AG04449 (cell line): ENCODE measurements at regions not wholly inside any gene's neighbourhood (a gene's known extent, or its start where the extent isn't known, plus 50 kb on each side); places are given as distances from the start of the nearest gene placed in this dataset.
"Not testable (repeated sequence)": the region's sequence is repeated elsewhere in the genome, so short reads cannot be mapped to it uniquely, and the experiment has no call there.

ENCODE experiments used
- CTCF ChIA-PET: fragments of 350-600 bp; formaldehyde crosslinking; extraction: SDS; loops from one replicate; lab custom pipeline; 2021; ENCODE audit warnings: antibody characterized with exemption; lab: Yijun Ruan, JAX
- POLR2A ChIA-PET: fragments of 400-600, 350-600 bp; formaldehyde crosslinking; extraction: SDS; loops from one replicate; lab custom pipeline; 2020; ENCODE audit warnings: antibody characterized with exemption, inconsistent platforms; lab: Yijun Ruan, JAX
- DNase-seq: peaks from one replicate; pipeline ENCODE4 v3.0.0-alpha.2; 2010; ENCODE audit warnings: low read depth, low spot score
- H3K4me3 ChIP-seq: 2 replicates; pipeline ENCODE4 v1.5.1; 2011; ENCODE audit warnings: low read depth, mild to moderate bottlenecking, control low read depth, low read length
- TF ChIP-seq, protein P1 (sequence below): IDR thresholded peaks from one replicate; pipeline ENCODE4 v1.5.1; 2011; ENCODE audit warnings: mild to moderate bottlenecking, moderate library complexity, low read length, control low read depth, inconsistent platforms; ENCODE audit not compliant: insufficient read depth; ENCODE audit errors: missing control alignments

GRCh38 chr1:121519042-121519755 lies 334.4 kb downstream of the SRGAP2C start:
- CTCF ChIA-PET = no interaction called here
- TF ChIP-seq, protein P1, sequence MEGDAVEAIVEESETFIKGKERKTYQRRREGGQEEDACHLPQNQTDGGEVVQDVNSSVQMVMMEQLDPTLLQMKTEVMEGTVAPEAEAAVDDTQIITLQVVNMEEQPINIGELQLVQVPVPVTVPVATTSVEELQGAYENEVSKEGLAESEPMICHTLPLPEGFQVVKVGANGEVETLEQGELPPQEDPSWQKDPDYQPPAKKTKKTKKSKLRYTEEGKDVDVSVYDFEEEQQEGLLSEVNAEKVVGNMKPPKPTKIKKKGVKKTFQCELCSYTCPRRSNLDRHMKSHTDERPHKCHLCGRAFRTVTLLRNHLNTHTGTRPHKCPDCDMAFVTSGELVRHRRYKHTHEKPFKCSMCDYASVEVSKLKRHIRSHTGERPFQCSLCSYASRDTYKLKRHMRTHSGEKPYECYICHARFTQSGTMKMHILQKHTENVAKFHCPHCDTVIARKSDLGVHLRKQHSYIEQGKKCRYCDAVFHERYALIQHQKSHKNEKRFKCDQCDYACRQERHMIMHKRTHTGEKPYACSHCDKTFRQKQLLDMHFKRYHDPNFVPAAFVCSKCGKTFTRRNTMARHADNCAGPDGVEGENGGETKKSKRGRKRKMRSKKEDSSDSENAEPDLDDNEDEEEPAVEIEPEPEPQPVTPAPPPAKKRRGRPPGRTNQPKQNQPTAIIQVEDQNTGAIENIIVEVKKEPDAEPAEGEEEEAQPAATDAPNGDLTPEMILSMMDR = no peak
- peak overlapping the region; percentile 20 for H3K4me3 ChIP-seq
- POLR2A ChIA-PET = no interaction called here
- DNase-seq = no peak

DNA sequence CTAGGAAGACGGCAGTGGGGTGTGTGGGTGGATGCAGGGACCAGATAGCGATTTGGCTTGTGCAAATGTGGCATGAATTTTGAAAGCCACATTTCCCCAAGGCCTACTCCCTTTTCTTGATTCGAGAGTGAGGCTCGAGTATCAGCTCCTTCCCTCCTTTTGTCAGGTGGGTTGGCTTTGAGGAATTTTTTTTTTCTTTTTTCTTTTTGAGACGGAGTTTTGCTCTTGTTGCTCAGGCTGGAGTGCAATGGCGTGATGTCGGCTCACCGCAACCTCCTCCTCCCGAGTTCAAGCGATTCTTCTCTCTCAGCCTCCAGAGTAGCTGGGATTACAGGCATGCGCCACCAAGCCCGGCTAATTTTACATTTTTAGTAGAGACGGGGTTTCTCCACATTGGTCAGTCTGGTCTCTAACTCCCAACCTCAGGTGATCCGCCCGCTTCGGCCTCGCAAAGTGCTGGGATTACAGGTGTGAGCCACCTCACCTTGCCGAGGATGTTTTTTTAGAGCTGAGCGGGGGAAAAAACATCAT lies 335.0 kb downstream of the SRGAP2C start:
- DNase-seq, POLR2A ChIA-PET, CTCF ChIA-PET: not testable (repeated sequence)
- H3K4me3 ChIP-seq = peak overlapping the region; percentile 20; the same call in 1 of the 2 replicates

DNA sequence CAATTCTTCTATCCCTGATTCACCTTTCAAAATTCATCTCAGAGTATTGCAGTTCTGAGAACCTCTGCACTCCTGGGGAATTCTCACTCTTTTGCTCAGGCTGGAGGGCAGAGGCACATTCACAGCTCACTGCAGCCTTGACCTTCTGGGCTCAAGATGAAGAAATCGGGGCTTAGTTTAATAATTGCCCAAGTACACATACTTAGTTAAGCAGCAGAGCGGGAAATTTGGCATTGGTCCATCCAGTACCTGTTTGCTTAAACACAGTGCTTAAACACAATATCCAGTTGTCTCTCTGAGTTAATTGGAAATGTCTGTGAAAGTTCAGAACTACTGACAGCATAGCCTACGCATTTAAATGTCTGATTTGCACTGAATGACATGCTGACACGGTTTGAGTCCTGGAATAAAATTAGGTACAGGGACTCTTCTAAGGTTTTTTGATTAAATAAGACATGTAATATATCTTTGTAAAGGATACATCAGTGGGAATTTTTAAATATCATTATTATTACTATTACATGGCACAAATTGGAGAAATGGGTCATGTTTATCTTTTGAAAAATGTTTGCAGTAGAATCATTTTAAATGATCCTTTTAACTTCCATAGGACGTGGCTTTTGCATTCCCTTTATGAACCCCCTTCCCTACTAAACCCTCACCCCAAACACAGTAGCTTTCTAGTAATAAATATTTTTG lies 337.4 kb downstream of the SRGAP2C start:
- no peak overlapping the region for H3K4me3 ChIP-seq
- ChIA-PET CTCF (no interaction called here), POLR2A (no interaction called here)
- no peak for DNase-seq
- TF ChIP-seq, protein P1 = no peak

DNA sequence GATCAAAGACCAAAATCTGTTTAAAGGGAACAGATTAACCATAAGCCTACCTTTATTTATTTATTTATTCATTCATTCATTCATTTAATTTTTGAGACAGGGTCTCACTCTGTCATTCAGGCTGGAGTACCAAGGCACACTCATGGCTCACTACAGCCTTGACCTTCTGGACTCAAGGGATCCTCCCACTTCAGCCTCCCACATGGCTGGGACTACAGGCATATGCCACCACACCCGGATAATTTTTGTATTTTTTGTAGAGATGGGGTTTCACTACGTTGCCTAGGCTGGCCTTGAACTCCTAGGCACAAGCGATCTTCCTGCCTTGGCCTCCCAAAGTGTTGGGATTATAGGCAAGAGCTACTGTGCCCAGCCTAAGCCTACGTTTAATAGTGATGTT lies 338.3 kb downstream of the SRGAP2C start:
- H3K4me3 ChIP-seq, POLR2A ChIA-PET, DNase-seq, CTCF ChIA-PET: not testable (repeated sequence)

DNA sequence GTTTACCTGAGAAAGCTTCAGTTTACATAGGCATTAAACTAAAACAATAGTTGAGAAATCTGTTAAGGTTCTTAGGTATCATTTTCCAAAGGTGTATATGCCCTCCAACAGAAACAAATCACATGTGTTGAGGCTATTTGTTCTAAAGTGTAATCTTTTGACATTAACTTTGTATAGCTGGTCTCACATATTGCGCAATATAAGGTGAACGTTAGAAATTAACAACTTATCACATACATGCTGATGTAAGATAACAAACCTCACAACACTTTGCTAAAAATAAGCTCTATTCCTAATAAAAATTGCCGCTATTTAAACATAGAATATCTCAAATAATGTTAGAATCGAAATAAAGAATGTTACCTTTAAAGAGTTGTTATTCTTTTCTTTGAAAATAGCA lies 340.6 kb downstream of the SRGAP2C start:
- TF ChIP-seq, protein P1 = no peak
- ChIA-PET CTCF (no interaction called here), POLR2A (no interaction called here)
- no peak overlapping the region for H3K4me3 ChIP-seq
- DNase-seq = no peak

- POLR2A ChIA-PET, H3K4me3 ChIP-seq, CTCF ChIA-PET, DNase-seq: not testable (repeated sequence)
Measured at GRCh38 chr1:121528958-121529357, 344.2 kb downstream of the SRGAP2C start.

GRCh38 chr1:121530026-121530425 lies 345.3 kb downstream of the SRGAP2C start:
- H3K4me3 ChIP-seq, POLR2A ChIA-PET, CTCF ChIA-PET, DNase-seq: not testable (repeated sequence)

DNA sequence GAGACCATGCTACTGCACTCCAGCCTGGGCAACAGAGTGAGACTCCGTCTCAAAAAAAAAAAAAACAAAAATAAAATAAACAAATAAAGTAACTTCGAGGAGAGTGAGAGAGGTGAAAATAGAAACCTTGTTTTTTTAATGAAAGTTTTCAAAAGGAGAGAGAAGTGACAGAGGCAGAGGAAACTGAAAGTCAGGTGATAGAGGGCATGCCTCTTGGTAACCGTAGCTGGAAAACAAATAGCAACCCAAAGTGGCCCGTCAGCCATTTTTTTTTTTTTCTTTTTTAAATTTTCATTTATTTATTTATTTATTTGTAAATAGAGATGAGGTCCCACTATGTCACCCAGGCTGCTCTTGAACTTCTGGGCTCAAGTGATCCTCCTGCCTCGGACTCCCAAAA lies 347.0 kb downstream of the SRGAP2C start:
- DNase-seq, POLR2A ChIA-PET, H3K4me3 ChIP-seq, CTCF ChIA-PET: not testable (repeated sequence)

DNA sequence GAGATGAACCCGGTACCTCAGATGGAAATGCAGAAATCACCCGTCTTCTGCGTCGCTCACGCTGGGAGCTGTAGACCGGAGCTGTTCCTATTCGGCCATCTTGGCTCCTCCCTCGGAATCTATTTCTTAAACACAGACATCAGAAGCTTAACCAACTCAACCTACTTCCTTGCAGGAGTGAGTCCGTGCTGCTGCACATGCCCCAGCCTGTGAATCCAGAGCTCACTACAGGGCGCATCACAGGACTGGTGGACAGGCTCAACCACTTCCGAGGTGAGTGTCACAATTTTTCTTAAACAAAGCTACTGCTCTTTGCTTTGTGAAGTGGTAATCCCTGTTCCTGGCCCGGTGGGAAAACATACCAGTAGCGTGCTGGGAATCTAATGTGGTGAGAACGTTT lies 353.4 kb downstream of the SRGAP2C start:
- DNase-seq, POLR2A ChIA-PET, H3K4me3 ChIP-seq, CTCF ChIA-PET: not testable (repeated sequence)
